CD14-positive monocyte (primary cell): ENCODE measurements at regions not wholly inside any gene's neighbourhood (a gene's known extent, or its start where the extent isn't known, plus 50 kb on each side); places are given as distances from the start of the nearest gene placed in this dataset.
A peak's percentile ranks its signal among the peaks of the same experiment; 100 is the strongest.

Experiments used
- DNase-seq, 3 donors: peaks; one replicate each; pipeline ENCODE4 v3.0.0-alpha.2; 2011 to 2022
- H2AFZ ChIP-seq: 2 replicates; pipeline ENCODE4 v1.6.0; 2012; ENCODE audit warnings: mild to moderate bottlenecking, low read depth, low read length, inconsistent platforms; ENCODE audit not compliant: insufficient read depth, poor library complexity, severe bottlenecking
- H3K27ac ChIP-seq, 2 donors: 1 replicate in 1 of 2; 2 replicates in 1 of 2; pipeline ENCODE4 v1.5.1; 2012 to 2013; ENCODE audit warnings: low read length in 2 of 2, control low read depth in 1 of 2, inconsistent platforms in 1 of 2, low read depth in 1 of 2, mild to moderate bottlenecking in 1 of 2
- H3K27me3 ChIP-seq, 2 donors: one replicate each; pipeline versions ENCODE4 v1.6.0 to v1.6.1; 2011 to 2013; ENCODE audit warnings: low read length in 2 of 2; ENCODE audit not compliant: control insufficient read depth in 2 of 2, insufficient read depth in 2 of 2
- H3K36me3 ChIP-seq, 2 donors: replicated peaks in 1 of 2; 1 replicate in 1 of 2; 2 replicates in 1 of 2; pipeline versions ENCODE4 v1.5.1 to v1.6.1; 2012 to 2013; ENCODE audit warnings: low read length in 2 of 2, control low read depth in 1 of 2, inconsistent platforms in 1 of 2, mild to moderate bottlenecking in 1 of 2; ENCODE audit not compliant: insufficient read depth in 2 of 2, control insufficient read depth in 1 of 2
- H3K4me1 ChIP-seq, 2 donors: 1 replicate in 1 of 2; 2 replicates in 1 of 2; pipeline versions ENCODE4 v1.5.1 to v1.6.1; 2012 to 2013; ENCODE audit warnings: low read length in 2 of 2, control low read depth in 1 of 2, inconsistent platforms in 1 of 2, mild to moderate bottlenecking in 1 of 2, moderate library complexity in 1 of 2; ENCODE audit not compliant: insufficient read depth in 2 of 2, control insufficient read depth in 1 of 2
- H3K4me2 ChIP-seq: replicated peaks from 2 replicates; pipeline ENCODE3; 2012; ENCODE audit warnings: low read length, moderate library complexity, mild to moderate bottlenecking; ENCODE audit not compliant: poor library complexity, severe bottlenecking; ENCODE audit errors: extremely low read depth
- H3K4me3 ChIP-seq, 3 experiments: fragments of 200-600 bp in 1 of 3; sonication (generic) in 1 of 3; replicated peaks in 1 of 3; 1 replicate in 2 of 3; 2 replicates in 1 of 3; pipeline ENCODE4 v1.5.1; 2011 to 2013; ENCODE audit warnings: low read length in 3 of 3, mild to moderate bottlenecking in 3 of 3, control low read depth in 2 of 3, low read depth in 2 of 3, inconsistent platforms in 1 of 3, moderate library complexity in 1 of 3
- H3K79me2 ChIP-seq: 2 replicates; pipeline ENCODE4 v1.6.0; 2012; ENCODE audit warnings: mild to moderate bottlenecking, control low read depth, inconsistent platforms, low read length, moderate library complexity; ENCODE audit not compliant: insufficient read depth
- H3K9ac ChIP-seq: 2 replicates; pipeline ENCODE4 v1.6.0; 2017; ENCODE audit warnings: low read length, mild to moderate bottlenecking; ENCODE audit not compliant: insufficient read depth, poor library complexity, severe bottlenecking
- H3K9me3 ChIP-seq, 2 donors: replicated peaks in 1 of 2; 1 replicate in 1 of 2; 2 replicates in 1 of 2; pipeline versions ENCODE4 v1.5.1 to v1.6.1; 2012 to 2013; ENCODE audit warnings: low read length in 2 of 2, control low read depth in 1 of 2; ENCODE audit not compliant: control insufficient read depth in 1 of 2, insufficient read depth in 1 of 2
- H4K20me1 ChIP-seq: 2 replicates; pipeline ENCODE4 v1.6.0; 2012; ENCODE audit warnings: mild to moderate bottlenecking, low read length, control low read depth, moderate library complexity; ENCODE audit not compliant: insufficient read depth
- H3K27ac Mint-ChIP-seq, 7 donors: one replicate each; pipeline ENCODE4 v1.8.0; 2020; ENCODE audit warnings: mild to moderate bottlenecking in 7 of 7, mixed read lengths in 7 of 7, moderate library complexity in 6 of 7, inconsistent platforms in 2 of 7
- H3K27me3 Mint-ChIP-seq, 3 donors: one replicate each; pipeline ENCODE4 v1.8.0; 2021 to 2022; ENCODE audit warnings: low read depth in 3 of 3, mild to moderate bottlenecking in 3 of 3, mixed read lengths in 3 of 3, moderate library complexity in 3 of 3, inconsistent platforms in 1 of 3
- H3K36me3 Mint-ChIP-seq, 2 donors: one replicate each; pipeline ENCODE4 v1.8.0; 2020; ENCODE audit warnings: mixed read lengths in 2 of 2, inconsistent platforms in 1 of 2, mild to moderate bottlenecking in 1 of 2
- H3K4me1 Mint-ChIP-seq: one replicate; pipeline ENCODE4 v1.8.0; 2020; ENCODE audit warnings: mild to moderate bottlenecking, mixed read lengths
- H3K4me3 Mint-ChIP-seq, 2 donors: one replicate each; pipeline ENCODE4 v1.8.0; 2020; ENCODE audit warnings: mild to moderate bottlenecking in 2 of 2, mixed read lengths in 2 of 2, moderate library complexity in 1 of 2
- H3K9me3 Mint-ChIP-seq, 7 donors: one replicate each; pipeline ENCODE4 v1.8.0; 2020 to 2022; ENCODE audit warnings: mixed read lengths in 7 of 7, mild to moderate bottlenecking in 6 of 7, moderate library complexity in 6 of 7, inconsistent platforms in 2 of 7
- CTCF ChIP-seq: fragments of 200-600 bp; IDR thresholded peaks from one replicate; pipeline ENCODE4 v1.8.0; 2022; ENCODE audit warnings: antibody characterized with exemption, mild to moderate bottlenecking
- WGBS: methylation state at CpG from one replicate; pipeline ENCODE4 v1.1.5; 2013; ENCODE audit warnings: missing lambda C conversion rate; ENCODE audit not compliant: insufficient coverage; 5-methylcytosine and 5-hydroxymethylcytosine counted together
- intact Hi-C, 2 donors: fragments of 100-400 bp; cut with micrococcal nuclease; formaldehyde crosslinking; loops; one replicate each; pipeline versions ENCODE4 v1.15.0 to v1.15.1; 2023

GRCh38 chr12:114272071-114272470 lies 133.9 kb downstream of the TBX5 start:
- no peak for TF ChIP-seq CTCF
- intact Hi-C loops: no loop called here

GRCh38 chr12:114269153-114269552 lies 136.8 kb downstream of the TBX5 start:
- H4K20me1 ChIP-seq: no peaks in the 10 kb centered on the region
- H3K4me2 ChIP-seq: no peak overlapping the region
- H3K27ac Mint-ChIP-seq: peak overlapping the region in 1 of 7 donors; percentile 3
- H3K9me3 ChIP-seq: no peaks in the 10 kb centered on the region
- no peaks in the 10 kb centered on the region for H3K4me1 Mint-ChIP-seq
- no peaks in the 10 kb centered on the region for H3K27me3 ChIP-seq
- no peak for DNase-seq
- H3K36me3 ChIP-seq: no peaks in the 10 kb centered on the region
- no peaks in the 10 kb centered on the region for H3K79me2 ChIP-seq
- H3K4me3 ChIP-seq: no peak overlapping the region
- no peak overlapping the region for H3K27ac ChIP-seq
- no peak overlapping the region for H3K4me3 Mint-ChIP-seq
- TF ChIP-seq CTCF: no peak
- H2AFZ ChIP-seq: no peak overlapping the region
- H3K9me3 Mint-ChIP-seq: no peaks in the 10 kb centered on the region
- 67% methylated on average over 2 of the region's 2 CpGs for WGBS
- intact Hi-C loops: no loop called here
- H3K36me3 Mint-ChIP-seq: no peaks in the 10 kb centered on the region
- no peaks in the 10 kb centered on the region for H3K4me1 ChIP-seq
- H3K27me3 Mint-ChIP-seq: peaks cover 2% of the 10 kb centered on the region in 3 donors
- no peak overlapping the region for H3K9ac ChIP-seq

More at GRCh38 chr12:114272071-114272470, 133.9 kb downstream of the TBX5 start:
- no peaks in the 10 kb centered on the region for H4K20me1 ChIP-seq
- Mint-ChIP-seq H3K27me3 (peaks cover 2 to 6% (median 5%) of the 10 kb centered on the region in 3 donors), H3K4me3 (no peak overlapping the region), H3K27ac (no peak overlapping the region), H3K36me3 (no peaks in the 10 kb centered on the region), H3K9me3 (no peaks in the 10 kb centered on the region), H3K4me1 (no peaks in the 10 kb centered on the region)
- no peaks in the 10 kb centered on the region for H3K79me2 ChIP-seq
- H3K9ac ChIP-seq: no peak overlapping the region
- no peak overlapping the region for H3K4me2 ChIP-seq
- H3K27ac ChIP-seq: no peak overlapping the region
- H3K36me3 ChIP-seq: no peaks in the 10 kb centered on the region
- no peaks in the 10 kb centered on the region for H3K9me3 ChIP-seq
- H2AFZ ChIP-seq: no peak overlapping the region
- H3K27me3 ChIP-seq: no peaks in the 10 kb centered on the region
- no CpG with 5 or more reads among the region's 2 CpGs for WGBS
- H3K4me1 ChIP-seq: no peaks in the 10 kb centered on the region
- no peak overlapping the region for H3K4me3 ChIP-seq
- DNase-seq: no peak
